T-cell (primary cell): ENCODE measurements at regions not wholly inside any gene's neighbourhood (a gene's known extent, or its start where the extent isn't known, plus 50 kb on each side); places are given as distances from the start of the nearest gene placed in this dataset.

Experiments used
- ATAC-seq, 4 experiments: fragments of 200-7000 bp in 3 of 4; fragments of 150-1000 bp in 1 of 4; cut with Tn5 transposase; replicated peaks in 1 of 4; 1 replicate in 3 of 4; 2 replicates in 1 of 4; pipeline ENCODE4 v1.10.0; 2021; ENCODE audit warnings: moderate library complexity in 3 of 4, mild to moderate bottlenecking in 2 of 4, moderate number of reproducible peaks in 1 of 4
- CTCF ChIA-PET, 2 donors: fragments of 300-600 bp; sonication (Branson Sonifier 250); formaldehyde crosslinking; loops; one replicate each; lab custom pipeline; 2022; ENCODE audit warnings: antibody characterized with exemption in 2 of 2; lab: Charles Lee
- POLR2A ChIA-PET, 2 donors: fragments of 300-600 bp; sonication (Branson Sonifier 250); formaldehyde crosslinking; loops; one replicate each; lab custom pipeline; 2022; ENCODE audit warnings: antibody characterized with exemption in 2 of 2; lab: Charles Lee
- DNase-seq, 35 experiments: peaks; one replicate each; pipeline versions ENCODE4 v3.0.0 to v3.0.0-alpha.2; 2013 to 2023
- H3K27ac ChIP-seq: one replicate; pipeline ENCODE4 v1.5.1; 2013; ENCODE audit warnings: low read length
- H3K27me3 ChIP-seq, 2 experiments: replicated peaks in 1 of 2; 1 replicate in 1 of 2; 2 replicates in 1 of 2; pipeline versions ENCODE4 v1.6.1 to v1.7.0; 2013; ENCODE audit warnings: low read length in 1 of 2, mixed read lengths in 1 of 2; ENCODE audit not compliant: control insufficient read depth in 2 of 2, insufficient read depth in 2 of 2; ENCODE audit errors: extremely low read depth in 1 of 2
- H3K36me3 ChIP-seq, 2 donors: 1 replicate in 1 of 2; 2 replicates in 1 of 2; pipeline versions ENCODE4 v1.6.1 to v1.7.0; 2013; ENCODE audit warnings: low read length in 1 of 2; ENCODE audit not compliant: control insufficient read depth in 2 of 2, insufficient read depth in 1 of 2; ENCODE audit errors: extremely low read depth in 1 of 2
- H3K4me1 ChIP-seq, 2 experiments: 1 replicate in 1 of 2; 2 replicates in 1 of 2; pipeline versions ENCODE4 v1.6.1 to v1.7.0; 2013; ENCODE audit warnings: low read length in 2 of 2, mixed read lengths in 1 of 2; ENCODE audit not compliant: insufficient read depth in 2 of 2, control insufficient read depth in 1 of 2; ENCODE audit errors: extremely low read depth in 1 of 2
- H3K4me3 ChIP-seq, 2 donors: 1 replicate in 1 of 2; 2 replicates in 1 of 2; pipeline versions ENCODE4 v1.5.1 to v1.7.0; 2013; ENCODE audit warnings: mild to moderate bottlenecking in 2 of 2, low read length in 1 of 2, moderate library complexity in 1 of 2; ENCODE audit not compliant: control insufficient read depth in 1 of 2; ENCODE audit errors: extremely low read depth in 1 of 2
- H3K9me3 ChIP-seq: 2 replicates; pipeline ENCODE4 v1.7.0; 2013
- H3K27ac Mint-ChIP-seq, 2 donors: one replicate each; pipeline ENCODE4 v1.8.0; 2020 to 2021; ENCODE audit warnings: mild to moderate bottlenecking in 2 of 2, mixed read lengths in 2 of 2
- H3K27me3 Mint-ChIP-seq, 2 donors: one replicate each; pipeline ENCODE4 v1.8.0; 2021 to 2022; ENCODE audit warnings: mixed read lengths in 2 of 2
- H3K36me3 Mint-ChIP-seq: one replicate; pipeline ENCODE4 v1.8.0; 2021; ENCODE audit warnings: mixed read lengths
- H3K4me1 Mint-ChIP-seq, 3 donors: one replicate each; pipeline ENCODE4 v1.8.0; 2020 to 2022; ENCODE audit warnings: mixed read lengths in 3 of 3, mild to moderate bottlenecking in 1 of 3
- H3K4me3 Mint-ChIP-seq, 3 donors: one replicate each; pipeline ENCODE4 v1.8.0; 2020 to 2022; ENCODE audit warnings: mild to moderate bottlenecking in 3 of 3, mixed read lengths in 3 of 3, moderate library complexity in 3 of 3
- H3K9me3 Mint-ChIP-seq, 3 donors: one replicate each; pipeline ENCODE4 v1.8.0; 2020 to 2022; ENCODE audit warnings: mixed read lengths in 3 of 3
- WGBS: methylation state at CpG from one replicate; pipeline ENCODE4 v1.1.5; 2013; ENCODE audit warnings: missing lambda C conversion rate; ENCODE audit not compliant: insufficient coverage; 5-methylcytosine and 5-hydroxymethylcytosine counted together

GRCh38 chr4:141432000-141432712 is 204.2 kb upstream of the IL15 start:
- WGBS = no CpG with 5 or more reads among the region's 2 CpGs
- Histone ChIP-seq H3K36me3 (no peaks in the 10 kb centered on the region), H3K27ac (no peak overlapping the region), H3K4me3 (no peak overlapping the region), H3K4me1 (no peaks in the 10 kb centered on the region), H3K9me3 (no peaks in the 10 kb centered on the region), H3K27me3 (no peaks in the 10 kb centered on the region)
- Mint-ChIP-seq H3K27ac (no peak overlapping the region), H3K27me3 (no peaks in the 10 kb centered on the region), H3K4me1 (no peaks in the 10 kb centered on the region), H3K36me3 (no peaks in the 10 kb centered on the region), H3K9me3 (peaks cover 0 to 3% (median 0%) of the 10 kb centered on the region in 3 donors), H3K4me3 (no peak overlapping the region)
- no peak for ATAC-seq
- CTCF ChIA-PET = no interaction called here
- no peak for DNase-seq
- POLR2A ChIA-PET = no interaction called here

- no peaks in the 10 kb centered on the region for H3K36me3 Mint-ChIP-seq
- no CpG with 5 or more reads among the region's 3 CpGs for WGBS
- Histone ChIP-seq H3K4me1 (no peaks in the 10 kb centered on the region), H3K36me3 (no peaks in the 10 kb centered on the region), H3K4me3 (no peak overlapping the region), H3K9me3 (no peaks in the 10 kb centered on the region), H3K27ac (no peak overlapping the region), H3K27me3 (no peaks in the 10 kb centered on the region)
- peaks cover 0 to 3% (median 0%) of the 10 kb centered on the region in 3 donors for H3K9me3 Mint-ChIP-seq
- ChIA-PET CTCF (no interaction called here), POLR2A (no interaction called here)
- H3K4me3 Mint-ChIP-seq = no peak overlapping the region
- H3K27ac Mint-ChIP-seq = no peak overlapping the region
- H3K27me3 Mint-ChIP-seq = peaks cover 0 to 4% of the 10 kb centered on the region in 2 donors
- ATAC-seq = no peak
- no peak for DNase-seq
- no peaks in the 10 kb centered on the region for H3K4me1 Mint-ChIP-seq
Measured at GRCh38 chr4:141435446-141436225, 200.7 kb upstream of the IL15 start.

- H3K4me3 Mint-ChIP-seq = no peak overlapping the region
- no peaks in the 10 kb centered on the region for H3K36me3 Mint-ChIP-seq
- no peaks in the 10 kb centered on the region for H3K4me1 Mint-ChIP-seq
- Histone ChIP-seq H3K27ac (no peak overlapping the region), H3K9me3 (no peaks in the 10 kb centered on the region), H3K4me1 (no peaks in the 10 kb centered on the region), H3K27me3 (peaks cover 0 to 4% of the 10 kb centered on the region in 2 experiments), H3K4me3 (no peak overlapping the region), H3K36me3 (no peaks in the 10 kb centered on the region)
- ChIA-PET CTCF (no interaction called here), POLR2A (no interaction called here)
- no peak for ATAC-seq
- no CpG with 5 or more reads among the region's 1 CpG for WGBS
- no peak for DNase-seq
- no peaks in the 10 kb centered on the region for H3K9me3 Mint-ChIP-seq
- peaks cover 2 to 4% of the 10 kb centered on the region in 2 donors for H3K27me3 Mint-ChIP-seq
- H3K27ac Mint-ChIP-seq = no peak overlapping the region
Measured at GRCh38 chr4:141439223-141439622, 197.2 kb upstream of the IL15 start.

GRCh38 chr4:141447761-141448160 is 188.6 kb upstream of the IL15 start:
- H3K4me3 ChIP-seq = no peak overlapping the region
- H3K36me3 ChIP-seq = no peaks in the 10 kb centered on the region
- ChIA-PET POLR2A (no interaction called here), CTCF (no interaction called here)
- no peaks in the 10 kb centered on the region for H3K9me3 Mint-ChIP-seq
- H3K27me3 Mint-ChIP-seq = peaks cover 4 to 8% of the 10 kb centered on the region in 2 donors
- H3K27ac ChIP-seq = no peak overlapping the region
- H3K27ac Mint-ChIP-seq = no peak overlapping the region
- H3K4me1 Mint-ChIP-seq = no peaks in the 10 kb centered on the region
- 21% methylated on average over 1 of the region's 1 CpG for WGBS
- H3K36me3 Mint-ChIP-seq = no peaks in the 10 kb centered on the region
- ATAC-seq (no peak), DNase-seq (no peak)
- no peaks in the 10 kb centered on the region for H3K27me3 ChIP-seq
- no peaks in the 10 kb centered on the region for H3K4me1 ChIP-seq
- H3K4me3 Mint-ChIP-seq = no peak overlapping the region
- H3K9me3 ChIP-seq = no peaks in the 10 kb centered on the region

- H3K4me1 Mint-ChIP-seq = no peaks in the 10 kb centered on the region
Measured at GRCh38 chr4:141448490-141448889, 187.9 kb upstream of the IL15 start.

GRCh38 chr4:141449927-141450326 is 186.5 kb upstream of the IL15 start:
- Mint-ChIP-seq H3K27me3 (peaks cover 2 to 12% of the 10 kb centered on the region in 2 donors), H3K36me3 (no peaks in the 10 kb centered on the region), H3K4me1 (no peaks in the 10 kb centered on the region), H3K27ac (no peak overlapping the region), H3K4me3 (no peak overlapping the region), H3K9me3 (no peaks in the 10 kb centered on the region)
- no peak for ATAC-seq
- no peaks in the 10 kb centered on the region for H3K36me3 ChIP-seq
- DNase-seq = no peak
- POLR2A ChIA-PET = no interaction called here
- CTCF ChIA-PET = no interaction called here
- H3K27ac ChIP-seq = no peak overlapping the region
- no CpG with 5 or more reads among the region's 3 CpGs for WGBS
- H3K4me1 ChIP-seq = no peaks in the 10 kb centered on the region
- H3K9me3 ChIP-seq = no peaks in the 10 kb centered on the region
- no peaks in the 10 kb centered on the region for H3K27me3 ChIP-seq
- no peak overlapping the region for H3K4me3 ChIP-seq

More at GRCh38 chr4:141448490-141448889, 187.9 kb upstream of the IL15 start:
- no peak overlapping the region for H3K4me3 Mint-ChIP-seq
- Histone ChIP-seq H3K27ac (no peak overlapping the region), H3K36me3 (no peaks in the 10 kb centered on the region), H3K27me3 (no peaks in the 10 kb centered on the region), H3K4me3 (no peak overlapping the region), H3K9me3 (no peaks in the 10 kb centered on the region), H3K4me1 (no peaks in the 10 kb centered on the region)
- DNase-seq (no peak), ATAC-seq (no peak)
- H3K27ac Mint-ChIP-seq = no peak overlapping the region
- peaks cover 4 to 8% of the 10 kb centered on the region in 2 donors for H3K27me3 Mint-ChIP-seq
- no peaks in the 10 kb centered on the region for H3K9me3 Mint-ChIP-seq
- WGBS = no CpG with 5 or more reads among the region's 2 CpGs
- POLR2A ChIA-PET = no interaction called here
- CTCF ChIA-PET = interaction anchor here in 1 of 2 donors (0.6 kb wide), 1 partner anchor 15 kb away, joined by 3 read pairs; no protein-coding TSS in a partner anchor
- H3K36me3 Mint-ChIP-seq = no peaks in the 10 kb centered on the region
